SK-N-SH (cell line): ENCODE measurements at regions not wholly inside any gene's neighbourhood (a gene's known extent, or its start where the extent isn't known, plus 50 kb on each side); places are given as distances from the start of the nearest gene placed in this dataset.

Experiments used
- CHD2 ChIP-seq: fragments of 150-350 bp; IDR thresholded peaks from 2 replicates; pipeline ENCODE4 v1.6.1; 2018; ENCODE audit warnings: low read length; ENCODE audit not compliant: partially characterized antibody
- ELF1 ChIP-seq: IDR thresholded peaks from 2 replicates; pipeline ENCODE4 v1.4.0; 2012
- EP300 ChIP-seq, 2 experiments: IDR thresholded peaks; 2 replicates each; pipeline versions ENCODE4 v1.4.0 to v1.6.1; 2012; ENCODE audit warnings: borderline replicate concordance in 1 of 2, low read depth in 1 of 2, low read length in 1 of 2
- EZH2phosphoT487 ChIP-seq: fragments of 200-600 bp; sonication (generic); IDR thresholded peaks from 2 replicates; pipeline ENCODE4 v1.6.1; 2017; ENCODE audit warnings: low read depth, mixed run types, mild to moderate bottlenecking, antibody characterized with exemption, moderate library complexity, borderline replicate concordance
- MXI1 ChIP-seq: IDR thresholded peaks from 2 replicates; pipeline ENCODE4 v1.6.1; 2012; ENCODE audit warnings: mild to moderate bottlenecking, low read depth, low read length, improper control_type of control experiment
- RAD21 ChIP-seq: IDR thresholded peaks from 2 replicates; pipeline ENCODE4 v1.6.1; 2012; ENCODE audit warnings: mild to moderate bottlenecking, low read length
- SIN3A ChIP-seq: IDR thresholded peaks from 2 replicates; pipeline ENCODE4 v1.6.1; 2012; ENCODE audit warnings: low read depth, mild to moderate bottlenecking, low read length, moderate library complexity, borderline replicate concordance
- SMC3 ChIP-seq: IDR thresholded peaks from 2 replicates; pipeline ENCODE4 v1.6.1; 2012; ENCODE audit warnings: low read depth, low read length, improper control_type of control experiment
- YY1 ChIP-seq: IDR thresholded peaks from 2 replicates; pipeline ENCODE4 v1.4.0; 2012; ENCODE audit warnings: low read depth, mild to moderate bottlenecking
- TF ChIP-seq, protein P1 (sequence below): fragments of 200-600 bp; sonication (generic); IDR thresholded peaks from 2 replicates; pipeline ENCODE4 v1.6.1; 2017; ENCODE audit warnings: antibody characterized with exemption, mild to moderate bottlenecking, moderate library complexity
- TF ChIP-seq, protein P2 (sequence below): fragments of 150-350 bp; IDR thresholded peaks from 2 replicates; pipeline ENCODE4 v1.6.1; 2016; ENCODE audit warnings: mild to moderate bottlenecking, low read depth, low read length
- TF ChIP-seq, protein P3 (sequence below): IDR thresholded peaks from 2 replicates; pipeline ENCODE4 v1.6.1; 2012; ENCODE audit warnings: mild to moderate bottlenecking, low read depth, low read length, moderate library complexity
- TF ChIP-seq, protein P4 (sequence below): IDR thresholded peaks from 2 replicates; pipeline ENCODE4 v1.4.0; 2012; ENCODE audit warnings: low read depth, borderline replicate concordance
- TF ChIP-seq, protein P5 (sequence below): IDR thresholded peaks from 2 replicates; pipeline ENCODE4 v1.4.0; 2012; ENCODE audit warnings: low read depth

DNA sequence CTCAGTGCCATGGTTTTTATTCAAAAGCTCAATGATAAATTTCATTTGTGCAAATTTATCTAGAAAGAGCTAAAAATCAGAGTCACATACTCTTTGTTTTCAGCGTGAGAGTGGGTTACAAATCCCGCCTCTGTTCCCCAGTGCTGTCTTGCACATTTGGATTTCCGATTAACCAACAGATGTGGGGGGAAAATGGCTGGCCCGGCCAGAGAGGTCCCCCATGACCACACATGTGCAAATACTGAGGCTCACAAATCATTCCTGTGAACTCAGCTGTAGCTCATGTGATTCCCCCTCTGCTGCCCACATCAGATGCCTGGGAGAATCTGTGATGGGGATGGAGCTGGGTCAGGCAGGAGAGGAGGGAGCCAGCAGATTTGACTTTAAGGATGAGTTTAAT is 168.7 kb downstream of the PAX1 start:
- TF ChIP-seq MXI1: no peak
- TF ChIP-seq, protein P1, sequence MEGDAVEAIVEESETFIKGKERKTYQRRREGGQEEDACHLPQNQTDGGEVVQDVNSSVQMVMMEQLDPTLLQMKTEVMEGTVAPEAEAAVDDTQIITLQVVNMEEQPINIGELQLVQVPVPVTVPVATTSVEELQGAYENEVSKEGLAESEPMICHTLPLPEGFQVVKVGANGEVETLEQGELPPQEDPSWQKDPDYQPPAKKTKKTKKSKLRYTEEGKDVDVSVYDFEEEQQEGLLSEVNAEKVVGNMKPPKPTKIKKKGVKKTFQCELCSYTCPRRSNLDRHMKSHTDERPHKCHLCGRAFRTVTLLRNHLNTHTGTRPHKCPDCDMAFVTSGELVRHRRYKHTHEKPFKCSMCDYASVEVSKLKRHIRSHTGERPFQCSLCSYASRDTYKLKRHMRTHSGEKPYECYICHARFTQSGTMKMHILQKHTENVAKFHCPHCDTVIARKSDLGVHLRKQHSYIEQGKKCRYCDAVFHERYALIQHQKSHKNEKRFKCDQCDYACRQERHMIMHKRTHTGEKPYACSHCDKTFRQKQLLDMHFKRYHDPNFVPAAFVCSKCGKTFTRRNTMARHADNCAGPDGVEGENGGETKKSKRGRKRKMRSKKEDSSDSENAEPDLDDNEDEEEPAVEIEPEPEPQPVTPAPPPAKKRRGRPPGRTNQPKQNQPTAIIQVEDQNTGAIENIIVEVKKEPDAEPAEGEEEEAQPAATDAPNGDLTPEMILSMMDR: no peak
- TF ChIP-seq RAD21: no peak
- no peak for TF ChIP-seq ELF1
- TF ChIP-seq, protein P2, sequence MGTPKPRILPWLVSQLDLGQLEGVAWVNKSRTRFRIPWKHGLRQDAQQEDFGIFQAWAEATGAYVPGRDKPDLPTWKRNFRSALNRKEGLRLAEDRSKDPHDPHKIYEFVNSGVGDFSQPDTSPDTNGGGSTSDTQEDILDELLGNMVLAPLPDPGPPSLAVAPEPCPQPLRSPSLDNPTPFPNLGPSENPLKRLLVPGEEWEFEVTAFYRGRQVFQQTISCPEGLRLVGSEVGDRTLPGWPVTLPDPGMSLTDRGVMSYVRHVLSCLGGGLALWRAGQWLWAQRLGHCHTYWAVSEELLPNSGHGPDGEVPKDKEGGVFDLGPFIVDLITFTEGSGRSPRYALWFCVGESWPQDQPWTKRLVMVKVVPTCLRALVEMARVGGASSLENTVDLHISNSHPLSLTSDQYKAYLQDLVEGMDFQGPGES: no peak
- TF ChIP-seq, protein P3, sequence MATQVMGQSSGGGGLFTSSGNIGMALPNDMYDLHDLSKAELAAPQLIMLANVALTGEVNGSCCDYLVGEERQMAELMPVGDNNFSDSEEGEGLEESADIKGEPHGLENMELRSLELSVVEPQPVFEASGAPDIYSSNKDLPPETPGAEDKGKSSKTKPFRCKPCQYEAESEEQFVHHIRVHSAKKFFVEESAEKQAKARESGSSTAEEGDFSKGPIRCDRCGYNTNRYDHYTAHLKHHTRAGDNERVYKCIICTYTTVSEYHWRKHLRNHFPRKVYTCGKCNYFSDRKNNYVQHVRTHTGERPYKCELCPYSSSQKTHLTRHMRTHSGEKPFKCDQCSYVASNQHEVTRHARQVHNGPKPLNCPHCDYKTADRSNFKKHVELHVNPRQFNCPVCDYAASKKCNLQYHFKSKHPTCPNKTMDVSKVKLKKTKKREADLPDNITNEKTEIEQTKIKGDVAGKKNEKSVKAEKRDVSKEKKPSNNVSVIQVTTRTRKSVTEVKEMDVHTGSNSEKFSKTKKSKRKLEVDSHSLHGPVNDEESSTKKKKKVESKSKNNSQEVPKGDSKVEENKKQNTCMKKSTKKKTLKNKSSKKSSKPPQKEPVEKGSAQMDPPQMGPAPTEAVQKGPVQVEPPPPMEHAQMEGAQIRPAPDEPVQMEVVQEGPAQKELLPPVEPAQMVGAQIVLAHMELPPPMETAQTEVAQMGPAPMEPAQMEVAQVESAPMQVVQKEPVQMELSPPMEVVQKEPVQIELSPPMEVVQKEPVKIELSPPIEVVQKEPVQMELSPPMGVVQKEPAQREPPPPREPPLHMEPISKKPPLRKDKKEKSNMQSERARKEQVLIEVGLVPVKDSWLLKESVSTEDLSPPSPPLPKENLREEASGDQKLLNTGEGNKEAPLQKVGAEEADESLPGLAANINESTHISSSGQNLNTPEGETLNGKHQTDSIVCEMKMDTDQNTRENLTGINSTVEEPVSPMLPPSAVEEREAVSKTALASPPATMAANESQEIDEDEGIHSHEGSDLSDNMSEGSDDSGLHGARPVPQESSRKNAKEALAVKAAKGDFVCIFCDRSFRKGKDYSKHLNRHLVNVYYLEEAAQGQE: no peak
- no peak for TF ChIP-seq SIN3A
- TF ChIP-seq YY1: no peak
- TF ChIP-seq CHD2: no peak
- TF ChIP-seq SMC3: no peak
- TF ChIP-seq, protein P4, sequence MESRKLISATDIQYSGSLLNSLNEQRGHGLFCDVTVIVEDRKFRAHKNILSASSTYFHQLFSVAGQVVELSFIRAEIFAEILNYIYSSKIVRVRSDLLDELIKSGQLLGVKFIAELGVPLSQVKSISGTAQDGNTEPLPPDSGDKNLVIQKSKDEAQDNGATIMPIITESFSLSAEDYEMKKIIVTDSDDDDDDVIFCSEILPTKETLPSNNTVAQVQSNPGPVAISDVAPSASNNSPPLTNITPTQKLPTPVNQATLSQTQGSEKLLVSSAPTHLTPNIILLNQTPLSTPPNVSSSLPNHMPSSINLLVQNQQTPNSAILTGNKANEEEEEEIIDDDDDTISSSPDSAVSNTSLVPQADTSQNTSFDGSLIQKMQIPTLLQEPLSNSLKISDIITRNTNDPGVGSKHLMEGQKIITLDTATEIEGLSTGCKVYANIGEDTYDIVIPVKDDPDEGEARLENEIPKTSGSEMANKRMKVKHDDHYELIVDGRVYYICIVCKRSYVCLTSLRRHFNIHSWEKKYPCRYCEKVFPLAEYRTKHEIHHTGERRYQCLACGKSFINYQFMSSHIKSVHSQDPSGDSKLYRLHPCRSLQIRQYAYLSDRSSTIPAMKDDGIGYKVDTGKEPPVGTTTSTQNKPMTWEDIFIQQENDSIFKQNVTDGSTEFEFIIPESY: no peak
- TF ChIP-seq EZH2phosphoT487: no peak
- TF ChIP-seq EP300 (IDR thresholded peaks at IDR 0.05; ENCODE audit: borderline replicate concordance in 1 of 2, low read depth in 1 of 2, low read length in 1 of 2): no peak
- TF ChIP-seq, protein P5, sequence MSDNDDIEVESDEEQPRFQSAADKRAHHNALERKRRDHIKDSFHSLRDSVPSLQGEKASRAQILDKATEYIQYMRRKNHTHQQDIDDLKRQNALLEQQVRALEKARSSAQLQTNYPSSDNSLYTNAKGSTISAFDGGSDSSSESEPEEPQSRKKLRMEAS: no peak
